HepG2 (cell line): ENCODE measurements at regions not wholly inside any gene's neighbourhood (a gene's known extent, or its start where the extent isn't known, plus 50 kb on each side); places are given as distances from the start of the nearest gene placed in this dataset.

ENCODE experiments used
- ATAC-seq: fragments of 200-7000 bp; cut with Tn5 transposase; 3 replicates; pipeline ENCODE4 v1.9.1; 2020; ENCODE audit warnings: mild to moderate bottlenecking, moderate library complexity
- BruUV-seq: library from RNA; stranded (reverse); fragments of 400-500 nt; replicated peaks from 2 replicates; lab custom pipeline; 2021; lab: Mats Ljungman, UMichigan
- CTCF ChIA-PET: fragments of 300-600 bp; formaldehyde crosslinking; extraction: SDS; loops from one replicate; lab custom pipeline; 2021; ENCODE audit warnings: low total read pairs, inconsistent platforms, low intra/inter-chr PET ratio; lab: Yijun Ruan, JAX
- POLR2A ChIA-PET: fragments of 350-600 bp; sonication (Branson Sonifier 250); formaldehyde crosslinking; loops from one replicate; lab custom pipeline; 2020; ENCODE audit warnings: antibody characterized with exemption, inconsistent platforms; lab: Yijun Ruan, JAX
- DNase-seq: peaks from one replicate; pipeline ENCODE4 v3.0.0-alpha.2; 2015; ENCODE audit warnings: low spot score
- FAIRE-seq: peaks from 3 replicates; lab custom pipeline; 2011; peaks lifted over from hg19 to GRCh38; lab: Jason Lieb, UNC
- H2AFZ ChIP-seq: one replicate; pipeline ENCODE4 v1.6.1; 2011; ENCODE audit warnings: low read length, inconsistent platforms
- H3K27ac ChIP-seq: fragments of 300-600 bp; 3 replicates; pipeline ENCODE4 v1.8.0; 2011; ENCODE audit warnings: mixed run types, mild to moderate bottlenecking, mixed read lengths, low read length, inconsistent platforms; ENCODE audit not compliant: insufficient read depth; ENCODE audit errors: extremely low read length
- H3K27me3 ChIP-seq, 2 experiments: fragments of 200-600 bp in 1 of 2; 2 replicates in 1 of 2; 3 replicates in 1 of 2; pipeline versions ENCODE4 v1.6.0 to v1.8.0; 2011; ENCODE audit warnings: low read length in 2 of 2, mild to moderate bottlenecking in 2 of 2, moderate library complexity in 2 of 2, inconsistent platforms in 1 of 2; ENCODE audit not compliant: insufficient read depth in 2 of 2, control insufficient read depth in 1 of 2
- H3K36me3 ChIP-seq, 2 experiments: fragments of 200-600 bp in 1 of 2; replicated peaks in 1 of 2; 2 replicates in 1 of 2; 3 replicates in 1 of 2; pipeline versions ENCODE4 v1.5.1 to v1.8.0; 2011; ENCODE audit warnings: low read length in 2 of 2, inconsistent platforms in 1 of 2; ENCODE audit not compliant: insufficient read depth in 2 of 2, control insufficient read depth in 1 of 2
- H3K4me1 ChIP-seq: 2 replicates; pipeline ENCODE4 v1.5.1; 2012; ENCODE audit warnings: low read length, inconsistent platforms; ENCODE audit not compliant: insufficient read depth
- H3K4me2 ChIP-seq: 2 replicates; pipeline ENCODE4 v1.6.0; 2011; ENCODE audit warnings: low read depth, low read length, inconsistent platforms
- H3K4me3 ChIP-seq, 3 experiments: fragments of 200-600 bp in 1 of 3; sonication (generic), shearing (Covaris generic) in 1 of 3; replicated peaks in 1 of 3; 2 replicates each; pipeline ENCODE4 v1.5.1; 2011 to 2016; ENCODE audit warnings: low read length in 3 of 3, inconsistent platforms in 2 of 3, low read depth in 2 of 3, mild to moderate bottlenecking in 2 of 3, control low read depth in 1 of 3, mixed read lengths in 1 of 3; ENCODE audit not compliant: insufficient read depth in 1 of 3
- H3K79me2 ChIP-seq: one replicate; pipeline ENCODE4 v1.6.1; 2011; ENCODE audit warnings: low read length, inconsistent platforms; ENCODE audit not compliant: insufficient read depth
- H3K9ac ChIP-seq: 2 replicates; pipeline ENCODE4 v1.6.0; 2011; ENCODE audit warnings: mild to moderate bottlenecking, low read depth, low read length, inconsistent platforms; ENCODE audit not compliant: insufficient read depth
- H3K9me3 ChIP-seq: 2 replicates; pipeline ENCODE4 v1.5.1; 2012; ENCODE audit warnings: mild to moderate bottlenecking, low read length
- H4K20me1 ChIP-seq: 2 replicates; pipeline ENCODE4 v1.6.0; 2011; ENCODE audit warnings: inconsistent platforms, mild to moderate bottlenecking, low read length, moderate library complexity; ENCODE audit not compliant: insufficient read depth
- AHR ChIP-seq: IDR thresholded peaks from 2 replicates; pipeline ENCODE4 v1.6.1; 2018; ENCODE audit warnings: missing genetic modification reagents, missing compliant biosample characterization
- CHCHD3 ChIP-seq: sonication (generic); formaldehyde crosslinking; IDR thresholded peaks from 2 replicates; pipeline ENCODE4 v1.8.0; 2022; ENCODE audit warnings: mild to moderate bottlenecking, missing genetic modification reagents, moderate library complexity
- FOXM1 ChIP-seq: sonication (generic); formaldehyde crosslinking; IDR thresholded peaks from 2 replicates; pipeline ENCODE4 v1.5.0; 2020; ENCODE audit warnings: missing genetic modification reagents
- HNRNPL ChIP-seq: fragments of 200-400 bp; formaldehyde crosslinking; IDR thresholded peaks from 2 replicates; pipeline ENCODE4 v1.6.1; 2017; ENCODE audit warnings: mild to moderate bottlenecking, low read depth, low read length
- HOXA7 ChIP-seq: sonication (generic); formaldehyde crosslinking; IDR thresholded peaks from 2 replicates; pipeline ENCODE4 v1.8.1; 2022; ENCODE audit warnings: mild to moderate bottlenecking, missing genetic modification reagents, moderate library complexity
- PAF1 ChIP-seq: IDR thresholded peaks from 2 replicates; pipeline ENCODE4 v1.6.1; 2016; ENCODE audit warnings: missing genetic modification reagents, missing compliant biosample characterization
- PTBP1 ChIP-seq: fragments of 200-400 bp; formaldehyde crosslinking; IDR thresholded peaks from 2 replicates; pipeline ENCODE4 v1.6.1; 2018; ENCODE audit warnings: low read length, low read depth; ENCODE audit not compliant: poor library complexity, severe bottlenecking
- SIN3B ChIP-seq: fragments of 150-350 bp; IDR thresholded peaks from 2 replicates; pipeline ENCODE4 v1.6.1; 2014; ENCODE audit warnings: low read length
- SP2 ChIP-seq: sonication (generic); formaldehyde crosslinking; IDR thresholded peaks from 2 replicates; pipeline ENCODE4 v1.5.1; 2020; ENCODE audit warnings: mild to moderate bottlenecking, missing genetic modification reagents
- SP4 ChIP-seq: sonication (generic); formaldehyde crosslinking; IDR thresholded peaks from 2 replicates; pipeline ENCODE4 v1.8.1; 2023; ENCODE audit warnings: mild to moderate bottlenecking, missing genetic modification reagents
- ZNF775 ChIP-seq: sonication (generic); formaldehyde crosslinking; IDR thresholded peaks from 2 replicates; pipeline ENCODE4 v1.4.0; 2020; ENCODE audit warnings: missing genetic modification reagents, mild to moderate bottlenecking, moderate library complexity, borderline replicate concordance
- WGBS: methylation state at CpG from one replicate; pipeline ENCODE4 v1.1.6; 2017; ENCODE audit warnings: low lambda C conversion rate; 5-methylcytosine and 5-hydroxymethylcytosine counted together
- in situ Hi-C: cut with HindIII; loops from 2 replicates; pipeline ENCODE4 v1.10.0; 2017; ENCODE audit warnings: low pct_unique_long_range_greater_than_20kb; ENCODE audit not compliant: extremely low pct_ligation_motif_present
- intact Hi-C: fragments of 100-400 bp; cut with micrococcal nuclease; formaldehyde crosslinking; loops from one replicate; pipeline ENCODE4 v1.10.0; 2022; ENCODE audit not compliant: unreplicated experiment
- TF ChIP-seq, protein P1 (sequence below): sonication (generic); formaldehyde crosslinking; IDR thresholded peaks from 2 replicates; pipeline ENCODE4 v1.4.0; 2020; ENCODE audit warnings: mild to moderate bottlenecking, missing genetic modification reagents
- TF ChIP-seq, protein P2 (sequence below): sonication (generic); formaldehyde crosslinking; IDR thresholded peaks from 2 replicates; pipeline ENCODE4 v1.4.0; 2020; ENCODE audit warnings: mild to moderate bottlenecking, missing genetic modification reagents
- TF ChIP-seq, protein P3 (sequence below): IDR thresholded peaks from 2 replicates; pipeline ENCODE4 v1.6.1; 2016; ENCODE audit warnings: low read depth
- TF ChIP-seq, protein P4 (sequence below): sonication (generic); formaldehyde crosslinking; IDR thresholded peaks from 2 replicates; pipeline ENCODE4 v1.5.0; 2020; ENCODE audit warnings: mild to moderate bottlenecking, missing genetic modification reagents, borderline replicate concordance

DNA sequence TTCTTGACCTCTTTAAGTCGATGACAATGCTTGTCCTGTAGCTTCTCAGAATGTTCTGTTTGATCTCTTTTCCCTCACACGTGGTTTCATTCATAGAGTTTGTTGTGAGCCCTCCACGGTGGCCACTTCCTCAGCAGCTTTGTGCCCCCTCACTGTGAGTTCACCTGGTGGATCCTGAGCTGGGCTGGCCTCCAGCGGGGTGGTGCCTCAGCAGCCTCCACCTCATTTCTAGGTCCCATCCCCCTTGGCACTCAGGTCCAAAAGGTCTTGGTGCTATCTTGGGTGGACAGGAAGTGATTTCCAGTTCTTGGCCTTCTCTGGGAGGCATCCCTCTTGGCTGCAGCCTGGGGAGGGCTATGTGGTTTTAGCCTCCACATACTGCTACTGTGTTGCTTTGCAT is 203.2 kb upstream of the WSCD1 start:
- no peaks in the 10 kb centered on the region for H3K4me1 ChIP-seq
- H4K20me1 ChIP-seq = no peaks in the 10 kb centered on the region
- POLR2A ChIA-PET = no interaction called here
- H3K27me3 ChIP-seq = no peaks in the 10 kb centered on the region
- H3K4me3 ChIP-seq = no peak overlapping the region
- H3K79me2 ChIP-seq = no peaks in the 10 kb centered on the region
- no peak overlapping the region for H3K9ac ChIP-seq
- H2AFZ ChIP-seq = no peak overlapping the region
- ATAC-seq (no peak), DNase-seq (no peak), FAIRE-seq (no peak)
- H3K4me2 ChIP-seq = no peak overlapping the region
- no peak overlapping the region for H3K27ac ChIP-seq
- CTCF ChIA-PET = no interaction called here
- no TSS peak for BruUV-seq
- 32% methylated on average over 4 of the region's 4 CpGs for WGBS
- no peaks in the 10 kb centered on the region for H3K9me3 ChIP-seq
- intact Hi-C loops = no loop called here
- no peaks in the 10 kb centered on the region for H3K36me3 ChIP-seq
- TF ChIP-seq, protein P1, sequence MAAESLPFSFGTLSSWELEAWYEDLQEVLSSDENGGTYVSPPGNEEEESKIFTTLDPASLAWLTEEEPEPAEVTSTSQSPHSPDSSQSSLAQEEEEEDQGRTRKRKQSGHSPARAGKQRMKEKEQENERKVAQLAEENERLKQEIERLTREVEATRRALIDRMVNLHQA = no peak
- TF ChIP-seq HOXA7 (CRISPR knock-in tag) (no peak), PTBP1 (no peak), SP4 (no peak), FOXM1 (CRISPR knock-in tag) (no peak), SIN3B (no peak), PAF1 (no peak), AHR (CRISPR knock-in tag) (no peak), SP2 (no peak), HNRNPL (no peak), ZNF775 (CRISPR knock-in tag) (no peak), CHCHD3 (CRISPR knock-in tag) (no peak)
- TF ChIP-seq, protein P2, sequence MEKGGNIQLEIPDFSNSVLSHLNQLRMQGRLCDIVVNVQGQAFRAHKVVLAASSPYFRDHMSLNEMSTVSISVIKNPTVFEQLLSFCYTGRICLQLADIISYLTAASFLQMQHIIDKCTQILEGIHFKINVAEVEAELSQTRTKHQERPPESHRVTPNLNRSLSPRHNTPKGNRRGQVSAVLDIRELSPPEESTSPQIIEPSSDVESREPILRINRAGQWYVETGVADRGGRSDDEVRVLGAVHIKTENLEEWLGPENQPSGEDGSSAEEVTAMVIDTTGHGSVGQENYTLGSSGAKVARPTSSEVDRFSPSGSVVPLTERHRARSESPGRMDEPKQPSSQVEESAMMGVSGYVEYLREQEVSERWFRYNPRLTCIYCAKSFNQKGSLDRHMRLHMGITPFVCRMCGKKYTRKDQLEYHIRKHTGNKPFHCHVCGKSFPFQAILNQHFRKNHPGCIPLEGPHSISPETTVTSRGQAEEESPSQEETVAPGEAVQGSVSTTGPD (CRISPR knock-in tag) = no peak
- TF ChIP-seq, protein P3, sequence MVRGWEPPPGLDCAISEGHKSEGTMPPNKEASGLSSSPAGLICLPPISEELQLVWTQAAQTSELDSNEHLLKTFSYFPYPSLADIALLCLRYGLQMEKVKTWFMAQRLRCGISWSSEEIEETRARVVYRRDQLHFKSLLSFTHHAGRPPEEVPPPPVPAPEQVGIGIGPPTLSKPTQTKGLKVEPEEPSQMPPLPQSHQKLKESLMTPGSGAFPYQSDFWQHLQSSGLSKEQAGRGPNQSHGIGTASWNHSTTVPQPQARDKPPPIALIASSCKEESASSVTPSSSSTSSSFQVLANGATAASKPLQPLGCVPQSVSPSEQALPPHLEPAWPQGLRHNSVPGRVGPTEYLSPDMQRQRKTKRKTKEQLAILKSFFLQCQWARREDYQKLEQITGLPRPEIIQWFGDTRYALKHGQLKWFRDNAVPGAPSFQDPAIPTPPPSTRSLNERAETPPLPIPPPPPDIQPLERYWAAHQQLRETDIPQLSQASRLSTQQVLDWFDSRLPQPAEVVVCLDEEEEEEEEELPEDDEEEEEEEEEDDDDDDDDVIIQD (CRISPR knock-in tag) = no peak
- TF ChIP-seq, protein P4, sequence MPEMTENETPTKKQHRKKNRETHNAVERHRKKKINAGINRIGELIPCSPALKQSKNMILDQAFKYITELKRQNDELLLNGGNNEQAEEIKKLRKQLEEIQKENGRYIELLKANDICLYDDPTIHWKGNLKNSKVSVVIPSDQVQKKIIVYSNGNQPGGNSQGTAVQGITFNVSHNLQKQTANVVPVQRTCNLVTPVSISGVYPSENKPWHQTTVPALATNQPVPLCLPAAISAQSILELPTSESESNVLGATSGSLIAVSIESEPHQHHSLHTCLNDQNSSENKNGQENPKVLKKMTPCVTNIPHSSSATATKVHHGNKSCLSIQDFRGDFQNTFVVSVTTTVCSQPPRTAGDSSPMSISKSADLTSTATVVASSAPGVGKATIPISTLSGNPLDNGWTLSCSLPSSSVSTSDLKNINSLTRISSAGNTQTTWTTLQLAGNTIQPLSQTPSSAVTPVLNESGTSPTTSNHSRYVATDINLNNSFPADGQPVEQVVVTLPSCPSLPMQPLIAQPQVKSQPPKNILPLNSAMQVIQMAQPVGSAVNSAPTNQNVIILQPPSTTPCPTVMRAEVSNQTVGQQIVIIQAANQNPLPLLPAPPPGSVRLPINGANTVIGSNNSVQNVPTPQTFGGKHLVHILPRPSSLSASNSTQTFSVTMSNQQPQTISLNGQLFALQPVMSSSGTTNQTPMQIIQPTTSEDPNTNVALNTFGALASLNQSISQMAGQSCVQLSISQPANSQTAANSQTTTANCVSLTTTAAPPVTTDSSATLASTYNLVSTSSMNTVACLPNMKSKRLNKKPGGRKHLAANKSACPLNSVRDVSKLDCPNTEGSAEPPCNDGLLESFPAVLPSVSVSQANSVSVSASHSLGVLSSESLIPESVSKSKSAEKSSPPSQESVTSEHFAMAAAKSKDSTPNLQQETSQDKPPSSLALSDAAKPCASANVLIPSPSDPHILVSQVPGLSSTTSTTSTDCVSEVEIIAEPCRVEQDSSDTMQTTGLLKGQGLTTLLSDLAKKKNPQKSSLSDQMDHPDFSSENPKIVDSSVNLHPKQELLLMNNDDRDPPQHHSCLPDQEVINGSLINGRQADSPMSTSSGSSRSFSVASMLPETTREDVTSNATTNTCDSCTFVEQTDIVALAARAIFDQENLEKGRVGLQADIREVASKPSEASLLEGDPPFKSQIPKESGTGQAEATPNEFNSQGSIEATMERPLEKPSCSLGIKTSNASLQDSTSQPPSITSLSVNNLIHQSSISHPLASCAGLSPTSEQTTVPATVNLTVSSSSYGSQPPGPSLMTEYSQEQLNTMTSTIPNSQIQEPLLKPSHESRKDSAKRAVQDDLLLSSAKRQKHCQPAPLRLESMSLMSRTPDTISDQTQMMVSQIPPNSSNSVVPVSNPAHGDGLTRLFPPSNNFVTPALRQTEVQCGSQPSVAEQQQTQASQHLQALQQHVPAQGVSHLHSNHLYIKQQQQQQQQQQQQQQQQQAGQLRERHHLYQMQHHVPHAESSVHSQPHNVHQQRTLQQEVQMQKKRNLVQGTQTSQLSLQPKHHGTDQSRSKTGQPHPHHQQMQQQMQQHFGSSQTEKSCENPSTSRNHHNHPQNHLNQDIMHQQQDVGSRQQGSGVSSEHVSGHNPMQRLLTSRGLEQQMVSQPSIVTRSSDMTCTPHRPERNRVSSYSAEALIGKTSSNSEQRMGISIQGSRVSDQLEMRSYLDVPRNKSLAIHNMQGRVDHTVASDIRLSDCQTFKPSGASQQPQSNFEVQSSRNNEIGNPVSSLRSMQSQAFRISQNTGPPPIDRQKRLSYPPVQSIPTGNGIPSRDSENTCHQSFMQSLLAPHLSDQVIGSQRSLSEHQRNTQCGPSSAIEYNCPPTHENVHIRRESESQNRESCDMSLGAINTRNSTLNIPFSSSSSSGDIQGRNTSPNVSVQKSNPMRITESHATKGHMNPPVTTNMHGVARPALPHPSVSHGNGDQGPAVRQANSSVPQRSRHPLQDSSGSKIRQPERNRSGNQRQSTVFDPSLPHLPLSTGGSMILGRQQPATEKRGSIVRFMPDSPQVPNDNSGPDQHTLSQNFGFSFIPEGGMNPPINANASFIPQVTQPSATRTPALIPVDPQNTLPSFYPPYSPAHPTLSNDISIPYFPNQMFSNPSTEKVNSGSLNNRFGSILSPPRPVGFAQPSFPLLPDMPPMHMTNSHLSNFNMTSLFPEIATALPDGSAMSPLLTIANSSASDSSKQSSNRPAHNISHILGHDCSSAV (CRISPR knock-in tag) = no peak
- in situ Hi-C loops = no loop called here
